CD8-positive, alpha-beta memory T cell (primary cell): ENCODE measurements at regions not wholly inside any gene's neighbourhood (a gene's known extent, or its start where the extent isn't known, plus 50 kb on each side); places are given as distances from the start of the nearest gene placed in this dataset.

Source experiments
- CTCF ChIA-PET: fragments of 350-600 bp; sonication (Branson Sonifier 250); formaldehyde crosslinking; loops from one replicate; lab custom pipeline; 2021; ENCODE audit warnings: antibody characterized with exemption; lab: Charles Lee
- POLR2A ChIA-PET: fragments of 350-600 bp; sonication (Branson Sonifier 250); formaldehyde crosslinking; loops from one replicate; lab custom pipeline; 2021; ENCODE audit warnings: antibody characterized with exemption; lab: Charles Lee
- DNase-seq, 5 donors: peaks; one replicate each; pipeline versions ENCODE4 v3.0.0 to v3.0.0-alpha.2; 2020 to 2022; ENCODE audit warnings: mixed read lengths in 1 of 5
- H3K27ac ChIP-seq: one replicate; pipeline ENCODE4 v1.7.0; 2013; ENCODE audit warnings: low read depth, mild to moderate bottlenecking, low read length, moderate library complexity
- H3K27me3 ChIP-seq: 2 replicates; pipeline ENCODE4 v1.7.0; 2013; ENCODE audit warnings: low read length, mild to moderate bottlenecking; ENCODE audit not compliant: insufficient read depth, poor library complexity, severe bottlenecking
- H3K36me3 ChIP-seq: 2 replicates; pipeline ENCODE4 v1.7.0; 2013; ENCODE audit warnings: mild to moderate bottlenecking, low read length, moderate library complexity; ENCODE audit not compliant: insufficient read depth
- H3K4me1 ChIP-seq: 2 replicates; pipeline ENCODE4 v1.7.0; 2013; ENCODE audit warnings: mild to moderate bottlenecking, low read length, moderate library complexity; ENCODE audit not compliant: insufficient read depth
- H3K4me3 ChIP-seq: 2 replicates; pipeline ENCODE4 v1.7.0; 2013; ENCODE audit warnings: mild to moderate bottlenecking, low read length
- H3K9me3 ChIP-seq: 2 replicates; pipeline ENCODE4 v1.7.0; 2013; ENCODE audit warnings: mild to moderate bottlenecking, low read length
- H3K27ac Mint-ChIP-seq, 8 donors: one replicate each; pipeline ENCODE4 v1.8.0; 2020 to 2021; ENCODE audit warnings: mixed read lengths in 8 of 8, mild to moderate bottlenecking in 6 of 8, inconsistent platforms in 3 of 8, moderate library complexity in 3 of 8
- H3K27me3 Mint-ChIP-seq, 2 donors: one replicate each; pipeline ENCODE4 v1.8.0; 2020 to 2021; ENCODE audit warnings: mixed read lengths in 2 of 2, mild to moderate bottlenecking in 1 of 2, moderate library complexity in 1 of 2
- H3K36me3 Mint-ChIP-seq, 3 donors: one replicate each; pipeline ENCODE4 v1.8.0; 2020 to 2021; ENCODE audit warnings: mixed read lengths in 3 of 3, inconsistent platforms in 1 of 3, mild to moderate bottlenecking in 1 of 3
- H3K4me1 Mint-ChIP-seq, 3 donors: one replicate each; pipeline ENCODE4 v1.8.0; 2020 to 2021; ENCODE audit warnings: mixed read lengths in 3 of 3, inconsistent platforms in 1 of 3, mild to moderate bottlenecking in 1 of 3
- H3K4me3 Mint-ChIP-seq, 7 donors: one replicate each; pipeline ENCODE4 v1.8.0; 2020 to 2021; ENCODE audit warnings: mixed read lengths in 7 of 7, mild to moderate bottlenecking in 6 of 7, moderate library complexity in 4 of 7, inconsistent platforms in 2 of 7
- H3K9me3 Mint-ChIP-seq, 5 donors: one replicate each; pipeline ENCODE4 v1.8.0; 2020 to 2022; ENCODE audit warnings: mixed read lengths in 5 of 5, mild to moderate bottlenecking in 3 of 5, moderate library complexity in 2 of 5, inconsistent platforms in 1 of 5

DNA sequence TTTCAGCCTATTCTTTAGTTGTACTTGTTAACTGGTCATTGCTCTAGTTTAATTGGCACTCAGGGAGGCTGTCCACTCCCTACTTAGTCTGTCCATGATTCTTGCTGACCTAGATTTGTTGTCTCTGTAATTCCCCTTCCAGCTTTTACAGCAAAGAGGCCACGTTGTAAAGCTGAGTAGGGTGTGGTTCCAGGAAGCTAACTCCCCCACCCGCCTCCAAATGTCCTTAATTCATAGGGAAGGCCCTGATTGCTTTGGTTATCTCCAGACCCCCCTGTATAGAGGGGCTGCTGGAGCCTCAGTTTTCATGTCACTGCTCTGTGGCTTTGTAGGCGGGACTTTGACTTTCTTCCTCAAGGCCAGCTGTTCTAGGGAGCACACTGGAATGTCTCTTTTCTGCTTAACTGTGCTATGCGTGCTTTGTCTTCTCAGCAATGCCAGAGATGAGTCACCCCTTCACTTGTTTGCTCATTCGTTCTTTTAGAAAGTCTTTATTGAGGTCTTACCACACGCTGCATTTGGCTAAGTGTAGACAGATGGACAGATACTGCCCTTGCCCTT is 175.1 kb upstream of the JAG1 start:
- no peak overlapping the region for H3K4me3 ChIP-seq
- POLR2A ChIA-PET: no interaction called here
- no peaks in the 10 kb centered on the region for H3K27me3 ChIP-seq
- DNase-seq: no peak
- no peaks in the 10 kb centered on the region for H3K36me3 ChIP-seq
- no peaks in the 10 kb centered on the region for H3K9me3 ChIP-seq
- Mint-ChIP-seq H3K4me1 (no peaks in the 10 kb centered on the region), H3K27ac (peak overlapping the region in 1 of 8 donors; percentile 40), H3K4me3 (no peak overlapping the region), H3K36me3 (no peaks in the 10 kb centered on the region), H3K27me3 (no peaks in the 10 kb centered on the region), H3K9me3 (peaks cover 0 to 2% (median 0%) of the 10 kb centered on the region in 5 donors)
- H3K4me1 ChIP-seq: no peaks in the 10 kb centered on the region
- no peak overlapping the region for H3K27ac ChIP-seq
- CTCF ChIA-PET: no interaction called here

GRCh38 chr20:10853176-10853575 is 179.4 kb upstream of the JAG1 start:
- Histone ChIP-seq H3K27me3 (no peaks in the 10 kb centered on the region), H3K4me3 (no peak overlapping the region), H3K9me3 (no peaks in the 10 kb centered on the region), H3K36me3 (no peaks in the 10 kb centered on the region), H3K4me1 (no peaks in the 10 kb centered on the region), H3K27ac (no peak overlapping the region)
- no peak for DNase-seq
- CTCF ChIA-PET: interaction anchor here (0.7 kb wide), 1 partner anchor 239 kb away, joined by 3 read pairs; no protein-coding TSS in a partner anchor
- Mint-ChIP-seq H3K27me3 (peaks cover 0 to 2% of the 10 kb centered on the region in 2 donors), H3K36me3 (peaks cover 0 to 2% (median 0%) of the 10 kb centered on the region in 3 donors), H3K9me3 (peaks cover 0 to 4% (median 2%) of the 10 kb centered on the region in 5 donors), H3K4me1 (no peaks in the 10 kb centered on the region), H3K4me3 (no peak overlapping the region), H3K27ac (no peak overlapping the region)
- POLR2A ChIA-PET: no interaction called here

- no peak for DNase-seq
- no peak overlapping the region for H3K4me3 Mint-ChIP-seq
- H3K4me1 Mint-ChIP-seq: no peaks in the 10 kb centered on the region
- H3K36me3 Mint-ChIP-seq: peaks cover 0 to 2% (median 0%) of the 10 kb centered on the region in 3 donors
- POLR2A ChIA-PET: no interaction called here
- peaks cover 0 to 5% (median 4%) of the 10 kb centered on the region in 5 donors for H3K9me3 Mint-ChIP-seq
- H3K27ac Mint-ChIP-seq: no peak overlapping the region
- Histone ChIP-seq H3K4me3 (no peak overlapping the region), H3K36me3 (no peaks in the 10 kb centered on the region), H3K27ac (no peak overlapping the region), H3K27me3 (no peaks in the 10 kb centered on the region), H3K9me3 (no peaks in the 10 kb centered on the region), H3K4me1 (no peaks in the 10 kb centered on the region)
- CTCF ChIA-PET: interaction anchor here (0.7 kb wide), 2 partner anchors 30 to 238 kb away, joined by 3 to 4 read pairs; no protein-coding TSS in a partner anchor
- peaks cover 0 to 2% of the 10 kb centered on the region in 2 donors for H3K27me3 Mint-ChIP-seq
These were observed 179.9 kb upstream of the JAG1 start for GRCh38 chr20:10853731-10854130.

DNA sequence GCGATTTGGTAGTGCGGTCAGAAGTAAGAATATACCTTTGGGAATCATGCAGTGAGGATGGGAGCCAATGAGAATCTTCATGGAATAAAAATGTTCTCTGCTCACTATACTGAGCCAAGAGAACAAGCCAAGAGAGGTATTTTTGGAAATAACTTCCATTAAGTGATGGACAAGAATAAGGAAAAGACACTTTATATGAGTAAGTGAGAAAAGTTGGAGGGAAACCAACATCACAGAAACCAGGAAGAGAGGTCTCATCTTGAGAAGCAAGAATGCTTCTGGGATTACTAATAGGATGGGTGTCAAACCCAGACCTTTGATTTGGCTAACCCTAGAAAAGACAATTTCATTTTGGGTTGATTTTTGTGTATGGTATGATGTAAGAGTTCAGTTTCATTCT is 181.2 kb upstream of the JAG1 start:
- H3K27me3 Mint-ChIP-seq: peaks cover 0 to 2% of the 10 kb centered on the region in 2 donors
- no peaks in the 10 kb centered on the region for H3K27me3 ChIP-seq
- no peaks in the 10 kb centered on the region for H3K4me1 ChIP-seq

GRCh38 chr20:10855778-10856177 is 182.0 kb upstream of the JAG1 start:
- H3K4me1 Mint-ChIP-seq: no peaks in the 10 kb centered on the region
- H3K4me3 Mint-ChIP-seq: no peak overlapping the region
- Histone ChIP-seq H3K36me3 (no peaks in the 10 kb centered on the region), H3K9me3 (no peaks in the 10 kb centered on the region), H3K27ac (no peak overlapping the region), H3K4me1 (no peaks in the 10 kb centered on the region), H3K27me3 (no peaks in the 10 kb centered on the region), H3K4me3 (no peak overlapping the region)
- DNase-seq: no peak
- ChIA-PET CTCF (no interaction called here), POLR2A (no interaction called here)
- H3K27ac Mint-ChIP-seq: no peak overlapping the region
- H3K27me3 Mint-ChIP-seq: peaks cover 0 to 3% of the 10 kb centered on the region in 2 donors
- H3K9me3 Mint-ChIP-seq: peaks cover 0 to 7% (median 4%) of the 10 kb centered on the region in 5 donors
- peaks cover 0 to 2% (median 0%) of the 10 kb centered on the region in 3 donors for H3K36me3 Mint-ChIP-seq

More for the DNA sequence above, 181.2 kb upstream of the JAG1 start:
- Histone ChIP-seq H3K36me3 (no peaks in the 10 kb centered on the region), H3K4me3 (no peak overlapping the region), H3K9me3 (no peaks in the 10 kb centered on the region), H3K27ac (no peak overlapping the region)
- H3K36me3 Mint-ChIP-seq: peaks cover 0 to 2% (median 0%) of the 10 kb centered on the region in 3 donors
- CTCF ChIA-PET: no interaction called here
- DNase-seq: no peak
- H3K4me1 Mint-ChIP-seq: no peaks in the 10 kb centered on the region
- H3K4me3 Mint-ChIP-seq: no peak overlapping the region
- no peak overlapping the region for H3K27ac Mint-ChIP-seq
- peaks cover 0 to 7% (median 4%) of the 10 kb centered on the region in 5 donors for H3K9me3 Mint-ChIP-seq
- POLR2A ChIA-PET: no interaction called here

GRCh38 chr20:10856237-10857015 is 182.6 kb upstream of the JAG1 start:
- no peaks in the 10 kb centered on the region for H3K4me1 ChIP-seq
- DNase-seq: no peak
- ChIA-PET POLR2A (no interaction called here), CTCF (no interaction called here)
- Mint-ChIP-seq H3K4me3 (no peak overlapping the region), H3K9me3 (peaks cover 0 to 7% (median 4%) of the 10 kb centered on the region in 5 donors), H3K36me3 (peaks cover 0 to 2% (median 0%) of the 10 kb centered on the region in 3 donors), H3K27me3 (peaks cover 0 to 3% of the 10 kb centered on the region in 2 donors), H3K4me1 (no peaks in the 10 kb centered on the region), H3K27ac (no peak overlapping the region)
- no peaks in the 10 kb centered on the region for H3K9me3 ChIP-seq
- H3K27me3 ChIP-seq: no peaks in the 10 kb centered on the region
- no peak overlapping the region for H3K4me3 ChIP-seq
- no peak overlapping the region for H3K27ac ChIP-seq
- H3K36me3 ChIP-seq: no peaks in the 10 kb centered on the region

- CTCF ChIA-PET: no interaction called here
- Histone ChIP-seq H3K4me1 (no peaks in the 10 kb centered on the region), H3K27me3 (no peaks in the 10 kb centered on the region), H3K4me3 (no peak overlapping the region), H3K36me3 (no peaks in the 10 kb centered on the region), H3K27ac (no peak overlapping the region), H3K9me3 (no peaks in the 10 kb centered on the region)
- no peak for DNase-seq
- POLR2A ChIA-PET: no interaction called here
- H3K36me3 Mint-ChIP-seq: peaks cover 0 to 2% (median 0%) of the 10 kb centered on the region in 3 donors
- H3K9me3 Mint-ChIP-seq: peaks cover 0 to 7% (median 3%) of the 10 kb centered on the region in 5 donors
- H3K27ac Mint-ChIP-seq: no peak overlapping the region
- H3K4me1 Mint-ChIP-seq: no peaks in the 10 kb centered on the region
- H3K4me3 Mint-ChIP-seq: no peak overlapping the region
- H3K27me3 Mint-ChIP-seq: peaks cover 0 to 3% of the 10 kb centered on the region in 2 donors
These were observed 183.7 kb upstream of the JAG1 start for GRCh38 chr20:10857352-10858070.

DNA sequence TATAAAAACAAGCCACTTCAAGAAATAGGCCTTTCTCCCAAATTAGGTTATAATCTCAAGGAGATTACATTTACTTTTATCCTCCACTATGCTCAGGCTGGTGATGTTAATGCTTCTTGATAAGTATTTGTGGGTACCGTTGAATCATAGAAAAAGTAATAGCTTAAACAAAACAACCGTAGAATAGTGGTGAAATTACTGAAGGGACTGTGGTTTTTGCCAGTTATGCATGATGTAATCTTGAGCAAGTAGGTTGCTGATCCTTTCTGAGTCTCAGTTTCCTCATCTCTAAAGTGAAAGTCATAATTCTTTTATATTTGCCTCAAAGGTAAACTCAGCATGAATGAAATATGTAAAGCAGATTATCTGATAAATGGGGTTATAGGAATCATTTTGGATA is 187.3 kb upstream of the JAG1 start:
- no peak overlapping the region for H3K4me3 Mint-ChIP-seq

More for the DNA sequence above, 187.3 kb upstream of the JAG1 start:
- Histone ChIP-seq H3K27me3 (no peaks in the 10 kb centered on the region), H3K36me3 (no peaks in the 10 kb centered on the region), H3K4me3 (no peak overlapping the region), H3K9me3 (no peaks in the 10 kb centered on the region), H3K4me1 (no peaks in the 10 kb centered on the region), H3K27ac (no peak overlapping the region)
- Mint-ChIP-seq H3K27ac (no peak overlapping the region), H3K9me3 (peaks cover 0 to 7% (median 3%) of the 10 kb centered on the region in 5 donors), H3K4me1 (no peaks in the 10 kb centered on the region), H3K36me3 (no peaks in the 10 kb centered on the region), H3K27me3 (peaks cover 0 to 2% of the 10 kb centered on the region in 2 donors)
- ChIA-PET POLR2A (no interaction called here), CTCF (no interaction called here)
- no peak for DNase-seq
